ENCODE measurements at regions not wholly inside any gene's neighbourhood (a gene's known extent, or its start where the extent isn't known, plus 50 kb on each side); places are given as distances from the start of the nearest gene placed in this dataset.
"Not testable (repeated sequence)": the region's sequence is repeated elsewhere in the genome, so short reads cannot be mapped to it uniquely, and the experiment has no call there.

- no peak for DNase-seq (ENCODE audit: extremely low read depth, low read depth)
- no peak for TF ChIP-seq CTCF (IDR thresholded peaks at IDR 0.05; ENCODE audit: low read depth, low read length)
These were observed 212.9 kb upstream of the PITRM1 start for GRCh38 chr10:3385487-3385886.

GRCh38 chr10:3382092-3382491, 209.5 kb upstream of the PITRM1 start:
- no peak for TF ChIP-seq CTCF (IDR thresholded peaks at IDR 0.05; ENCODE audit: low read depth, low read length)

GRCh38 chr10:3380406-3381050, 207.9 kb upstream of the PITRM1 start:
- DNase-seq (ENCODE audit: extremely low read depth, low read depth) = no peak
- no peak for TF ChIP-seq CTCF (IDR thresholded peaks at IDR 0.05; ENCODE audit: low read depth, low read length)

More at GRCh38 chr10:3382092-3382491, 209.5 kb upstream of the PITRM1 start:
- DNase-seq (ENCODE audit: extremely low read depth, low read depth) = no peak

GRCh38 chr10:3376631-3377030, 204.0 kb upstream of the PITRM1 start:
- no peak for DNase-seq (ENCODE audit: extremely low read depth, low read depth)
- no peak for TF ChIP-seq CTCF (IDR thresholded peaks at IDR 0.05; ENCODE audit: low read depth, low read length)

GRCh38 chr10:3375505-3375904, 202.9 kb upstream of the PITRM1 start:
- DNase-seq (ENCODE audit: extremely low read depth, low read depth) = no peak

GRCh38 chr10:3374914-3375313, 202.3 kb upstream of the PITRM1 start:
- no peak for TF ChIP-seq CTCF (IDR thresholded peaks at IDR 0.05; ENCODE audit: low read depth, low read length)
- no peak for DNase-seq (ENCODE audit: extremely low read depth, low read depth)

More at GRCh38 chr10:3375505-3375904, 202.9 kb upstream of the PITRM1 start:
- no peak for TF ChIP-seq CTCF (IDR thresholded peaks at IDR 0.05; ENCODE audit: low read depth, low read length)

GRCh38 chr10:3373374-3374027, 200.9 kb upstream of the PITRM1 start:
- not testable (repeated sequence) for DNase-seq (ENCODE audit: extremely low read depth, low read depth)

GRCh38 chr10:3372281-3372680, 199.7 kb upstream of the PITRM1 start:
- TF ChIP-seq CTCF (IDR thresholded peaks at IDR 0.05; ENCODE audit: low read depth, low read length) = no peak
- DNase-seq (ENCODE audit: extremely low read depth, low read depth) = no peak

GRCh38 chr10:3371624-3372023, 199.0 kb upstream of the PITRM1 start:
- DNase-seq (ENCODE audit: extremely low read depth, low read depth) = not testable (repeated sequence)
